PC-3 (cell line): ENCODE measurements at regions not wholly inside any gene's neighbourhood (a gene's known extent, or its start where the extent isn't known, plus 50 kb on each side); places are given as distances from the start of the nearest gene placed in this dataset.
"Not testable (repeated sequence)": the region's sequence is repeated elsewhere in the genome, so short reads cannot be mapped to it uniquely, and the experiment has no call there.

ENCODE experiments used
- EZH2 ChIP-seq: fragments of 300-600 bp; sonication (generic); IDR thresholded peaks from one replicate; pipeline ENCODE4 v1.6.1; 2017; ENCODE audit warnings: antibody characterized with exemption, mild to moderate bottlenecking, low read length; ENCODE audit not compliant: unreplicated experiment
- TF ChIP-seq, protein P1 (sequence below): fragments of 300-600 bp; sonication (generic); conservative IDR thresholded peaks from 2 replicates; pipeline ENCODE4 v1.5.1; 2017; ENCODE audit warnings: antibody characterized with exemption, low read depth, mild to moderate bottlenecking, low read length

DNA sequence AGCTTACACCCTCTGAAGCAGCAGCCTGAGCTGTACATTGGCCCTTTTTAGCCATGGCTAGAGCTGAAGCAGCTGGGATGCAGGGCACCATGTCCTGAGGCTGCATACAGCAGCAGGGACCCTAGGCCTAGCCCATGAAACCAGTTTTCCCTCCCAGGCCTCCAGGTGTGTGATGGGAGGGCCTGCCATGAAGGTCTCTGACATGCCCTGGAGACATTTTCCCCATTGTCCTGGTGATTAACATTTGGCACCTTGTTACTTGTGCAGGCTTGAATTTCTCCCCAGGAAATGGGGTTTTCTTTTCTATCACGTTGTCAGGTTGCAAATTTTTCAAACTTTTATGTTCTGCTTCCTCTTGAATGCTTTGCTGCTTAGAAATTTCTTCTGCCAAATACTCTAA, 206.8 kb upstream of the GADL1 start:
- TF ChIP-seq, protein P1, sequence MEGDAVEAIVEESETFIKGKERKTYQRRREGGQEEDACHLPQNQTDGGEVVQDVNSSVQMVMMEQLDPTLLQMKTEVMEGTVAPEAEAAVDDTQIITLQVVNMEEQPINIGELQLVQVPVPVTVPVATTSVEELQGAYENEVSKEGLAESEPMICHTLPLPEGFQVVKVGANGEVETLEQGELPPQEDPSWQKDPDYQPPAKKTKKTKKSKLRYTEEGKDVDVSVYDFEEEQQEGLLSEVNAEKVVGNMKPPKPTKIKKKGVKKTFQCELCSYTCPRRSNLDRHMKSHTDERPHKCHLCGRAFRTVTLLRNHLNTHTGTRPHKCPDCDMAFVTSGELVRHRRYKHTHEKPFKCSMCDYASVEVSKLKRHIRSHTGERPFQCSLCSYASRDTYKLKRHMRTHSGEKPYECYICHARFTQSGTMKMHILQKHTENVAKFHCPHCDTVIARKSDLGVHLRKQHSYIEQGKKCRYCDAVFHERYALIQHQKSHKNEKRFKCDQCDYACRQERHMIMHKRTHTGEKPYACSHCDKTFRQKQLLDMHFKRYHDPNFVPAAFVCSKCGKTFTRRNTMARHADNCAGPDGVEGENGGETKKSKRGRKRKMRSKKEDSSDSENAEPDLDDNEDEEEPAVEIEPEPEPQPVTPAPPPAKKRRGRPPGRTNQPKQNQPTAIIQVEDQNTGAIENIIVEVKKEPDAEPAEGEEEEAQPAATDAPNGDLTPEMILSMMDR = not testable (repeated sequence)
- not testable (repeated sequence) for TF ChIP-seq EZH2
